ENCODE measurements at regions not wholly inside any gene's neighbourhood (a gene's known extent, or its start where the extent isn't known, plus 50 kb on each side); places are given as distances from the start of the nearest gene placed in this dataset.

- no peak for ATAC-seq (replicated peaks in 1 of 2)
- Mint-ChIP-seq H3K9me3 (no peaks in the 10 kb centered on the region), H3K27ac (no peak overlapping the region)
Measured at GRCh38 chr10:15444105-15445005, 73.3 kb upstream of the FAM171A1 start.

GRCh38 chr10:15442056-15442455 lies 71.0 kb upstream of the FAM171A1 start:
- DNase-seq (no peak), ATAC-seq (replicated peaks in 1 of 2) (no peak)
- H3K27ac Mint-ChIP-seq = no peak overlapping the region

More at GRCh38 chr10:15444105-15445005, 73.3 kb upstream of the FAM171A1 start:
- no peaks in the 10 kb centered on the region for H3K4me1 Mint-ChIP-seq (ENCODE audit: low read depth)
- no peaks in the 10 kb centered on the region for H3K36me3 Mint-ChIP-seq (ENCODE audit: insufficient read depth in 2 of 2)
- no peak for DNase-seq
- peaks cover 24% of the 10 kb centered on the region for H3K27me3 Mint-ChIP-seq (ENCODE audit: low read depth)
- H3K4me3 Mint-ChIP-seq = no peak overlapping the region

GRCh38 chr10:15440204-15440711 lies 69.2 kb upstream of the FAM171A1 start:
- Mint-ChIP-seq H3K27ac (no peak overlapping the region), H3K4me1 (ENCODE audit: low read depth) (no peaks in the 10 kb centered on the region), H3K36me3 (ENCODE audit: insufficient read depth in 2 of 2) (no peaks in the 10 kb centered on the region), H3K9me3 (no peaks in the 10 kb centered on the region), H3K4me3 (no peak overlapping the region), H3K27me3 (ENCODE audit: low read depth) (peaks cover 31% of the 10 kb centered on the region)
- ATAC-seq (replicated peaks in 1 of 2) = no peak
- DNase-seq = no peak

More at GRCh38 chr10:15442056-15442455, 71.0 kb upstream of the FAM171A1 start:
- Mint-ChIP-seq H3K9me3 (no peaks in the 10 kb centered on the region), H3K36me3 (ENCODE audit: insufficient read depth in 2 of 2) (no peaks in the 10 kb centered on the region), H3K4me1 (ENCODE audit: low read depth) (no peaks in the 10 kb centered on the region), H3K27me3 (ENCODE audit: low read depth) (peaks cover 31% of the 10 kb centered on the region), H3K4me3 (no peak overlapping the region)

- no peak for ATAC-seq (replicated peaks in 1 of 2)
- Mint-ChIP-seq H3K27ac (no peak overlapping the region), H3K27me3 (ENCODE audit: low read depth) (peaks cover 36% of the 10 kb centered on the region), H3K4me1 (ENCODE audit: low read depth) (peaks cover 4% of the 10 kb centered on the region), H3K4me3 (peak overlapping the region; percentile 9 to 25), H3K36me3 (ENCODE audit: insufficient read depth in 2 of 2) (no peaks in the 10 kb centered on the region), H3K9me3 (no peaks in the 10 kb centered on the region)
- DNase-seq = no peak
Measured at GRCh38 chr10:15439341-15439842, 68.3 kb upstream of the FAM171A1 start.

- no peak for ATAC-seq (replicated peaks in 1 of 2)
Measured at GRCh38 chr10:15436696-15437095, 65.6 kb upstream of the FAM171A1 start.

DNA sequence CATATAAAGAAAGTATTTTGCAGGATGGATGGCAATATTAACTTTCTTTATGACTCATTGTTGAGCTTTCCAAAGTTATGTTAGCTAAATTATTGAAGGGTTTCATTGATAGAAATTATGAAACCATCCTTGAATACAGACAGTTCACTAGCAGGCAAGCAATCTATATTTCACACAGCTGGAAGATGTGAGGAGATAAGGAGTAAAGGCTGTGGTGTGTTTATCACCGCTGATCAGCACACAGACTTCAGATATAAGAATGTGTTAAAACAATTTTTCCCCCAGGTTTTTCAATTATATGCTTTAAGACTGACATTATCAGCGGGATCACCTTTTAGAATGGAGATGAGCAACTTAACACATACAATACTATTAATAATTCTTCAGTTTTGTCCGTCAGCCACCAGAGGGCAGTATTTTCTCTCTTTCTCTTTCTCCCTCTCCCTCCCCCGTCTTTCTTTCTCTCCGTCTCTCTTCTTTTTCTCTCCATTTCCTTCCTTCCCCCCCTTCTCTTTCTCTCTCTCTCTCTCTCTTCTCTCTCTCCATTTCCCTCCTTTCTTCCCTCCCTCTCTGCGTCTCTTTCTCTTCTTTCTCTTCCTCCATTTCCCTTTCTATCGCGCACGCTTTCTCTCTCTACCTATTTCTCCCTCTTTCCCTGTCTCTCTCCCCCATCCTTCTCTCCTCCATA lies 62.9 kb upstream of the FAM171A1 start:
- Mint-ChIP-seq H3K4me1 (ENCODE audit: low read depth) (peaks cover 11% of the 10 kb centered on the region), H3K36me3 (ENCODE audit: insufficient read depth in 2 of 2) (no peaks in the 10 kb centered on the region), H3K4me3 (peak overlapping the region; percentile 91 to 96), H3K27me3 (ENCODE audit: low read depth) (peaks cover 28% of the 10 kb centered on the region), H3K9me3 (no peaks in the 10 kb centered on the region), H3K27ac (peak overlapping the region; percentile 93)
- DNase-seq (peak; percentile 22 to 51), ATAC-seq (replicated peaks in 1 of 2) (peak in 1 of 2 donors; percentile 33)

More at GRCh38 chr10:15436696-15437095, 65.6 kb upstream of the FAM171A1 start:
- Mint-ChIP-seq H3K27me3 (ENCODE audit: low read depth) (peaks cover 42% of the 10 kb centered on the region), H3K27ac (no peak overlapping the region), H3K4me3 (no peak overlapping the region), H3K36me3 (ENCODE audit: insufficient read depth in 2 of 2) (no peaks in the 10 kb centered on the region), H3K4me1 (ENCODE audit: low read depth) (peaks cover 11% of the 10 kb centered on the region), H3K9me3 (no peaks in the 10 kb centered on the region)
- no peak for DNase-seq

GRCh38 chr10:15432266-15432665 lies 61.2 kb upstream of the FAM171A1 start:
- Mint-ChIP-seq H3K4me1 (ENCODE audit: low read depth) (peaks cover 11% of the 10 kb centered on the region), H3K27ac (no peak overlapping the region), H3K36me3 (ENCODE audit: insufficient read depth in 2 of 2) (no peaks in the 10 kb centered on the region), H3K27me3 (ENCODE audit: low read depth) (peaks cover 24% of the 10 kb centered on the region), H3K9me3 (no peaks in the 10 kb centered on the region), H3K4me3 (no peak overlapping the region)
- ATAC-seq (replicated peaks in 1 of 2) (no peak), DNase-seq (no peak)

DNA sequence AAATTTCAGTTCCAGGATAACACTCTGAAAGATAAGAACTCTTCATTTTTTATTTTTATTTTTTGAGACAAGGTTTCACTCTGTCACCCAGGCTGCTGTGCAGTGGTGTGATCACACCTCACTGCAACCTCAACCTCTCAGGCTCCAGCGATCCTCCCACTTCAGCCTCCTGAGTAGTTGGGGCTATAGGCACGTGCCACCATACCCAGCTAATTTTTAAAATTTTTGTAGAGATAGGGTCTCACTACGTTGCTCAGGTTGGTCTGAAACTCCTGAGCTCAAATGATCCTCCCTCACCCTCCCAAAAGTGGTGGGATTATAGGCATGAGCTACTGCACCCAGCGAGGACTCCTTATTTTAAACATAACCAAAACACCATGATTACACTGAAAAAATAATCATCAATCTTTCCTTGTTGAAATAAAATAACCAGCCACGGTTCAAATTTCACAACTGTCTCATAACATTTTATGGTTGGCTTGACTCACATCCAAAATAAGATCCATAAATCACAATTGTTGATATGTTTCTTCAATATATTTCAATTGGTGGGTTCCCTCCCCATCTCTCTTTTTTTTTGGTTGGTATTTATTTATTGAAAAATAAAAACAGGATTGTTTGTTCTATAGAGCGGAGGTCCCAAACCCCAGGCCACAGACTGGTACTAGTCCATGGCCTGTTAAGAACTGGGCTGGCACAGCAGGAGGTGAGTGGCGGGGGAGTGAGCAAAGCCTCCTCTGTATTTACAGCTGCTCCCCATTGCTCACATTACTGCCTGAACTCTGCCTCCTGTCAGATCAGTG lies 60.1 kb upstream of the FAM171A1 start:
- H3K4me3 Mint-ChIP-seq = no peak overlapping the region
- H3K27ac Mint-ChIP-seq = no peak overlapping the region
- no peaks in the 10 kb centered on the region for H3K9me3 Mint-ChIP-seq
- ATAC-seq (replicated peaks in 1 of 2) (no peak), DNase-seq (no peak)
- peaks cover 24% of the 10 kb centered on the region for H3K27me3 Mint-ChIP-seq (ENCODE audit: low read depth)
- peaks cover 11% of the 10 kb centered on the region for H3K4me1 Mint-ChIP-seq (ENCODE audit: low read depth)
- H3K36me3 Mint-ChIP-seq (ENCODE audit: insufficient read depth in 2 of 2) = no peaks in the 10 kb centered on the region

DNA sequence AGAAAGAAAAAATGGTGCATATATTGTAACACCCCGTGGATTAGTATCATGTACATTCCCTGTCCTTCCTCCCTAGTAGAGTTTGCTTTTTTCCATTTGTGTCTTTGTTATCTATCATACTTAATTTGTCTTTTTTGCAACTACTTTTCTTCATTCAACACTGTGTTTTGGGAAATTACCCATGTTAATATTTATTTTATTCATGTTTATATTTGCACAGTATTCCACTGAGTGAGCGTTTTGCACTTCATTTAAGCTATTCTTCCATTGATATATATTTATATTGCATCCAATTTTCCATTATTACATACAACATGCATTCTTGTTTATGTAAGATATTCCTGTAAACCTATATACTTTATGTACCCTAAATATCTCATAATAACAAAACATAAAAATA lies 57.6 kb upstream of the FAM171A1 start:
- no peak overlapping the region for H3K4me3 Mint-ChIP-seq
- no peak overlapping the region for H3K27ac Mint-ChIP-seq
- H3K4me1 Mint-ChIP-seq (ENCODE audit: low read depth) = no peaks in the 10 kb centered on the region
- DNase-seq (no peak), ATAC-seq (replicated peaks in 1 of 2) (no peak)
- H3K36me3 Mint-ChIP-seq (ENCODE audit: insufficient read depth in 2 of 2) = no peaks in the 10 kb centered on the region
- H3K27me3 Mint-ChIP-seq (ENCODE audit: low read depth) = peaks cover 12% of the 10 kb centered on the region
- no peaks in the 10 kb centered on the region for H3K9me3 Mint-ChIP-seq

- Mint-ChIP-seq H3K27ac (no peak overlapping the region), H3K9me3 (no peaks in the 10 kb centered on the region), H3K27me3 (ENCODE audit: low read depth) (peaks cover 12% of the 10 kb centered on the region), H3K36me3 (ENCODE audit: insufficient read depth in 2 of 2) (no peaks in the 10 kb centered on the region), H3K4me3 (no peak overlapping the region), H3K4me1 (ENCODE audit: low read depth) (no peaks in the 10 kb centered on the region)
- ATAC-seq (replicated peaks in 1 of 2) (no peak), DNase-seq (no peak)
Measured at GRCh38 chr10:15427843-15428414, 56.8 kb upstream of the FAM171A1 start.

- ATAC-seq (replicated peaks in 1 of 2) (no peak), DNase-seq (no peak)
- H3K4me3 Mint-ChIP-seq = no peak overlapping the region
- H3K27ac Mint-ChIP-seq = no peak overlapping the region
- no peaks in the 10 kb centered on the region for H3K9me3 Mint-ChIP-seq
- no peaks in the 10 kb centered on the region for H3K36me3 Mint-ChIP-seq (ENCODE audit: insufficient read depth in 2 of 2)
- H3K4me1 Mint-ChIP-seq (ENCODE audit: low read depth) = no peaks in the 10 kb centered on the region
- H3K27me3 Mint-ChIP-seq (ENCODE audit: low read depth) = peaks cover 4% of the 10 kb centered on the region
Measured at GRCh38 chr10:15426558-15426957, 55.5 kb upstream of the FAM171A1 start.

DNA sequence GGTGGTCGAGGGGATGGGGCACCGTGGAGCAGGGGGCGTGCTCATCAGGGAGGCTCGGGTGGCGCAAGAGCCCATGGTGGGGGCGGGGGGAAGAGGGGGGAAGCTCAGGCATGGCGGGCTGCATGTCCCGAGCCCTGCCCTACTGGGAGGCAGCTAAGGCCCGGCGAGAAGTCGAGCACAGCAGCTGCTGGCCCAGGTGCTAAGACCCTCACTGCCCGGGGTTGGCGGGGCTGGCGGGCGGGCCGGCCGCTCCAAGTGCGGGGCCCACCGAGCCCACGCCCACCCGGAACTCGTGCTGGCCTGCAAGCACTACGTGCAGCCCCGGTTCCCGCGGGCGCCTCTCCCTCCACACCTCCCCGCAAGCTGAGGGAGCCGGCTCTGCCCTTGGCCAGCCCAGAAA lies 55.0 kb upstream of the FAM171A1 start:
- Mint-ChIP-seq H3K4me1 (ENCODE audit: low read depth) (no peaks in the 10 kb centered on the region), H3K9me3 (no peaks in the 10 kb centered on the region), H3K4me3 (no peak overlapping the region), H3K36me3 (ENCODE audit: insufficient read depth in 2 of 2) (no peaks in the 10 kb centered on the region), H3K27ac (no peak overlapping the region), H3K27me3 (ENCODE audit: low read depth) (peaks cover under 1% of the 10 kb centered on the region)
- no peak for ATAC-seq (replicated peaks in 1 of 2)
- DNase-seq = no peak
